Upper lobe of left lung (tissue), 6 donors: ENCODE measurements at regions not wholly inside any gene's neighbourhood (a gene's known extent, or its start where the extent isn't known, plus 50 kb on each side); places are given as distances from the start of the nearest gene placed in this dataset.

Experiments used
- ATAC-seq, 2 donors: fragments of 200-7000 bp; cut with Tn5 transposase; one replicate each; pipeline ENCODE4 v1.9.1; 2022; ENCODE audit warnings: mild to moderate bottlenecking in 2 of 2, moderate library complexity in 2 of 2; ENCODE audit not compliant: low FRiP score in 2 of 2
- DNase-seq, 2 donors: peaks; one replicate each; pipeline ENCODE4 v3.0.0-alpha.2; 2019 to 2020
- H3K27ac ChIP-seq, 4 donors: fragments of 200-600 bp; sonication (generic); one replicate each; pipeline ENCODE4 v1.5.1; 2016 to 2019
- H3K27me3 ChIP-seq, 4 donors: fragments of 200-600 bp; sonication (generic); one replicate each; pipeline ENCODE4 v1.5.1; 2017 to 2019
- H3K36me3 ChIP-seq, 4 donors: fragments of 200-600 bp; sonication (generic); one replicate each; pipeline ENCODE4 v1.5.1; 2016 to 2019
- H3K4me1 ChIP-seq, 4 donors: fragments of 200-600 bp; sonication (generic); one replicate each; pipeline ENCODE4 v1.5.1; 2018 to 2019
- H3K4me3 ChIP-seq, 4 donors: fragments of 200-600 bp; sonication (generic); one replicate each; pipeline ENCODE4 v1.5.1; 2017 to 2019; ENCODE audit warnings: mild to moderate bottlenecking in 2 of 4, moderate library complexity in 1 of 4
- H3K9me3 ChIP-seq, 4 donors: fragments of 200-600 bp; sonication (generic); one replicate each; pipeline ENCODE4 v1.5.1; 2018 to 2019
- CTCF ChIP-seq, 6 experiments: fragments of 450-650 bp in 4 of 6; fragments of 200-600 bp in 2 of 6; sonication (generic) in 2 of 6; IDR thresholded peaks; one replicate each; pipeline ENCODE4 v1.5.1; 2016 to 2019; ENCODE audit warnings: antibody characterized with exemption in 6 of 6
- EP300 ChIP-seq, 4 donors: sonication (generic); formaldehyde crosslinking; IDR thresholded peaks; one replicate each; pipeline ENCODE4 v1.5.1; 2017; ENCODE audit warnings: antibody characterized with exemption in 4 of 4, control low read depth in 2 of 4
- POLR2A ChIP-seq, 4 donors: fragments of 450-650 bp; IDR thresholded peaks; one replicate each; pipeline ENCODE4 v1.5.1; 2016 to 2017; ENCODE audit warnings: antibody characterized with exemption in 4 of 4, mild to moderate bottlenecking in 2 of 4
- POLR2AphosphoS5 ChIP-seq, 2 donors: sonication (generic); formaldehyde crosslinking; IDR thresholded peaks; one replicate each; pipeline ENCODE4 v1.5.1; 2017; ENCODE audit warnings: antibody characterized with exemption in 2 of 2
- WGBS, 2 donors: methylation state at CpG; one replicate each; pipeline ENCODE4 v1.1.5; 2017 to 2018; 5-methylcytosine and 5-hydroxymethylcytosine counted together
- donor health status: DM: no; HTN: no; CAD: no; lungs with moderate emphysema.
- donor health status: DM: no; HTN: yes; CAD: no; lungs with severe emphysema.

- Histone ChIP-seq H3K9me3 (no peaks in the 10 kb centered on the region), H3K4me3 (no peak overlapping the region), H3K27ac (no peak overlapping the region), H3K4me1 (no peaks in the 10 kb centered on the region), H3K27me3 (no peaks in the 10 kb centered on the region), H3K36me3 (no peaks in the 10 kb centered on the region)
- TF ChIP-seq POLR2AphosphoS5 (IDR thresholded peaks at IDR 0.05), result no peak
- TF ChIP-seq CTCF (IDR thresholded peaks at IDR 0.05), result no peak
- TF ChIP-seq EP300 (IDR thresholded peaks at IDR 0.05), result no peak
- TF ChIP-seq POLR2A (IDR thresholded peaks at IDR 0.05), result no peak
- WGBS, 2 donors, result 60% methylated on average over 5 of the region's 5 CpGs
- ATAC-seq (no peak), DNase-seq (no peak)
These were observed 406.6 kb upstream of the TLE4 start for GRCh38 chr9:79165020-79165780.

- no peaks in the 10 kb centered on the region for H3K27me3 ChIP-seq
- 29 to 32% methylated on average over 3 of the region's 3 CpGs for WGBS, 2 donors
- TF ChIP-seq POLR2A (IDR thresholded peaks at IDR 0.05) (no peak), CTCF (IDR thresholded peaks at IDR 0.05) (no peak), POLR2AphosphoS5 (IDR thresholded peaks at IDR 0.05) (no peak), EP300 (IDR thresholded peaks at IDR 0.05) (no peak)
- no peaks in the 10 kb centered on the region for H3K4me1 ChIP-seq
- no peak overlapping the region for H3K27ac ChIP-seq
- H3K36me3 ChIP-seq, result no peaks in the 10 kb centered on the region
- H3K9me3 ChIP-seq, result peaks cover 0 to 1% (median 0%) of the 10 kb centered on the region in 4 donors
- no peak overlapping the region for H3K4me3 ChIP-seq
- no peak for ATAC-seq
- no peak for DNase-seq
These were observed 405.8 kb upstream of the TLE4 start for GRCh38 chr9:79166005-79166404.

- ATAC-seq (no peak), DNase-seq (no peak)
- H3K27ac ChIP-seq, result no peak overlapping the region
- H3K4me3 ChIP-seq, result no peak overlapping the region
- no peaks in the 10 kb centered on the region for H3K36me3 ChIP-seq
- WGBS, 2 donors, result 96 to 100% methylated on average over 1 of the region's 1 CpG
- H3K27me3 ChIP-seq, result no peaks in the 10 kb centered on the region
- no peaks in the 10 kb centered on the region for H3K4me1 ChIP-seq
- H3K9me3 ChIP-seq, result peaks cover 0 to 4% (median 0%) of the 10 kb centered on the region in 4 donors
- TF ChIP-seq POLR2A (IDR thresholded peaks at IDR 0.05), result no peak
- no peak for TF ChIP-seq EP300 (IDR thresholded peaks at IDR 0.05)
- no peak for TF ChIP-seq POLR2AphosphoS5 (IDR thresholded peaks at IDR 0.05)
- no peak for TF ChIP-seq CTCF (IDR thresholded peaks at IDR 0.05)
These were observed 401.1 kb upstream of the TLE4 start for GRCh38 chr9:79170643-79171042.

- no peaks in the 10 kb centered on the region for H3K27me3 ChIP-seq
- no peak for ATAC-seq
- no peaks in the 10 kb centered on the region for H3K36me3 ChIP-seq
These were observed 397.8 kb upstream of the TLE4 start for GRCh38 chr9:79173932-79174331.

GRCh38 chr9:79176014-79176697 lies 395.6 kb upstream of the TLE4 start:
- H3K9me3 ChIP-seq, result peaks cover 0 to 1% (median 0%) of the 10 kb centered on the region in 4 donors
- 49 to 52% methylated on average over 4 of the region's 4 CpGs for WGBS, 2 donors
- TF ChIP-seq CTCF (IDR thresholded peaks at IDR 0.05) (no peak), POLR2A (IDR thresholded peaks at IDR 0.05) (no peak), POLR2AphosphoS5 (IDR thresholded peaks at IDR 0.05) (no peak), EP300 (IDR thresholded peaks at IDR 0.05) (no peak)
- H3K27me3 ChIP-seq, result no peaks in the 10 kb centered on the region
- ATAC-seq (no peak), DNase-seq (no peak)
- no peaks in the 10 kb centered on the region for H3K4me1 ChIP-seq
- H3K4me3 ChIP-seq, result no peak overlapping the region
- no peak overlapping the region for H3K27ac ChIP-seq
- H3K36me3 ChIP-seq, result no peaks in the 10 kb centered on the region

More at GRCh38 chr9:79173932-79174331, 397.8 kb upstream of the TLE4 start:
- H3K27ac ChIP-seq, result no peak overlapping the region
- no peaks in the 10 kb centered on the region for H3K4me1 ChIP-seq
- TF ChIP-seq EP300 (IDR thresholded peaks at IDR 0.05) (no peak), POLR2AphosphoS5 (IDR thresholded peaks at IDR 0.05) (no peak), POLR2A (IDR thresholded peaks at IDR 0.05) (no peak)
- H3K9me3 ChIP-seq, result peaks cover 0 to 4% (median 0%) of the 10 kb centered on the region in 4 donors
- DNase-seq, result no peak
- 76 to 78% methylated on average over 3 of the region's 3 CpGs for WGBS, 2 donors
- no peak overlapping the region for H3K4me3 ChIP-seq
